HG03066 (cell line): ENCODE measurements at regions not wholly inside any gene's neighbourhood (a gene's known extent, or its start where the extent isn't known, plus 50 kb on each side); places are given as distances from the start of the nearest gene placed in this dataset.

Experiments
- ATAC-seq: cut with Tn5 transposase; IDR thresholded peaks from one replicate; pipeline ENCODE4 v1.9.1; 2021; ENCODE audit warnings: low read depth; ENCODE audit not compliant: unreplicated experiment

DNA sequence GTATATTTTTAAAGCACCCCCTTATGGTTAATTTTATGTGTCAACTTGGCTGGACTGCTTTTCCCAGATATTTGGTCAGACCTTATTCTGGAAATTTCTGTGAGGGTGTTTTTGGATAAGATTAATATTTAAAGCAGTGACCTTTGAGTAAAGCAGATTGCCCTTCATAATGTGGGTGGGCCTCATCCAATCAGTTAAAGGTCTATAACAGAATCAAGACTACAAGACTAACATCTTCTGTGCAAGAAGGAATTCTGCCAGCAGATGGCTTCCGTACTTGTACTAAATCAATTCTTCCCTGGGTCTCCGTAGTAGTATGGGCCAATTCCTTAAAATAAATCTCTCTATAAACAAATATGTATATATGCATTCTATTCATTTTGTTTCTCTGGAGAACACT lies 257.6 kb downstream of the ETNK1 start:
- no peak for ATAC-seq

DNA sequence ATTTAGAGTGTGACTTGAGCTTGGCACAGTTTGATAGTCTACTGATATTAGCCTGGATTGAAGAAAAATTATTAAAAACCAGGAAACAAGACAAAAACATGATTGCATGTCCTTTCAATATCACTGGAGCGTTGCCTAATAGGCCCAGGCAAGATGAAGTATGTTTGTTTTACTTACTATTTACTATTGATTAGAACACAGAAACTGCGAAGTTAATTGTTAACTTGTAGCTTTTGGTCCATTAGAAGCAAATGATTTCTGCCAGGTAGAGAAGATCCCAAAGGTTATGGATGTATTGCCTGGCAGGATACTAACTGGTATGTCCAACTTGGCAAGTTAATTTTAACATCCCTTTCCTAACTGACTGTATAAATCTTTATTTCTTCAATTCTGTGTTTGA lies 268.9 kb downstream of the ETNK1 start:
- ATAC-seq, result no peak

DNA sequence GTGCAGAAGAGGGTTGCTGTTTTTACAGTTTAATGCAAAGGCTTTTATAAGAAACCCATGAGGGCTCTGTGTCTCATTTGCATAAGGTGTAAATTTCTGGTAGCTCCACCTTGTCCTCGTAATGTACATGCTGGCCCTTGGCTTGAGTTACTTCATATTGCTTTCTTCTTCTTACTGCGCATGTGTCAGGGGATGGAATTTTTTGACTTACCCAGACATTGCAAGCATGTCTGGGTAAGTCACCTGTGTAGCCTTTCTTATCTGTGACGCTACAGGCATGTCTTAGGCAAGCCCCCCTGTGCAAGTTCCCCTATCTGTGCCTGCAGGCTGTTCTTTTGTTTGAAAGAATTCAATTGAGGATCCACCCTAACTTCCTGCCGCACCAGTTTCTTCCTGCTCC lies 274.2 kb downstream of the ETNK1 start:
- ATAC-seq, result no peak

DNA sequence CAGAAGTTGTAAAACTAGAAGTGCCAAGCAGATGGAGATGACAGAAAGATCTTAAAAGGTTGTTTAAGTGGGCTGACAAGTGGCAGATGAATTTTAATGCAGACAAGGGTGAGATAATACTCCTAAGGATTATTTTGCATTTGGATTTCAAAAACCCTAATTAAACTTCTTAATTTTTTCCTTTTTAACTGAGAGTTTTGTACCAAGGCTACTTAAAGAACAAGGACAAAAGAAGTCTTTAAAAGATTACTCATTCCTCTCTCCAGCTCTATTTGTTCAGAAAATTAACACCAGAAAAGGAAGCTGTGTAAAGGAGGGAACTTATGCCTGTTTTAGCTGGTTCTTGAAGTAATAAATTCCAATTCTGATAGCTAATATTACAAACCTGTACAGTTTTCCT lies 275.4 kb downstream of the ETNK1 start:
- no peak for ATAC-seq

DNA sequence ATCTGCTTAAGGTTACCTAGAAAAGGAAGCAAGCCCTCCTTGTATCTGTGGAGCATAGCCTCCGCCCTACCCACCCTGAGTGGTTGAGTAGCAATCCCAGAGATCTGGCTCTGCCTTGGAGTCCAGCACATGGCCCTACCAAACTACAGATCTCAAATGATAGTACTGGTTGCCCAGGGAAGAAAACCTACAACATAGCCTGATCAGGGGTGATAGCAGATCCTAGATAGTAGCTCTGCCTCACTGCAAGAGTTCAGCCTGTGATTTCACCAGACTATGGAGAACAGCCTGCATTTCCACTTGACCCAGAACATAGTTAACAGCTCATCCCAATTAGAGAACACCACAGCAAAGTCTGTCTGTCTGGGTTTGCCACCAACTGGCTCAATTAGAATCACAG lies 279.5 kb downstream of the ETNK1 start:
- no peak for ATAC-seq

GRCh38 chr12:22916241-22916640 lies 291.3 kb downstream of the ETNK1 start:
- no peak for ATAC-seq

DNA sequence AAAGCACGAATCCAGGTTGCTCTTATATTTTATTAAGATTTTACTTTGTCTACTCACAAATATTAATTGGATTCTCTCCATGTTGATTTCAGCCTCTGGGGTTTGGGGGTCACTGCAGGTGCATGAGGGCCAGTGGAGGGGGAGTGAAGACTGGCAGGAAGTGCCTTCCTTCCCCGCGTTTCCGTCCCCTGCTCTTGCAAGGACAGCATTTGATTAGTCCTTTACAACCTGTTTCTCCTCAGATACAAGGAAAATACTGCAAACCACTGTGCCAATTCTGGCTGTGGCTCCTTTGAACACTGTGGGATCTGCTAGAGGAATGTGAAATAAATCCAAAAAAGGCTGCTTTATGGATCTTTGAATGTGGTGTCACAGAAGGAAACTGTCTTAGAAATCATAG lies 291.8 kb downstream of the ETNK1 start:
- no peak for ATAC-seq

DNA sequence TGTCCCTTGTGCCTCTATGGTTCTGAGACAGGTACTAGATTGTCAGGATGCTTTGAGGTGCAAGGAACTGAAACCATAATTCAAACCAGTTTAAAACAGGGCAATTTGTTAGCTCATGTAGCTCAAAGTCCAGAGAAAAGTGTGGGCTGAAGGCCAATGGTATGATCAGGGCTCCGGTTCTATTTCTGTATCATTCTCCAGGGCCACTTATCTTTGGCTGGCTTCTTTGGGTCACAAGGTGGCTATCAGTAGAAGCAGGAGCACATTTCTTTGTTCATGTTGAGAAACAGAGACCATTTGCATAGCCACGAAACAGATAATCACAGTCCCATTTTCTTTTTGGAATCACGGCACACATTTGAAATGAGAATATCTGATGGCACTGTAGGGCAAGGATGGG lies 294.9 kb downstream of the ETNK1 start:
- ATAC-seq, result no peak

DNA sequence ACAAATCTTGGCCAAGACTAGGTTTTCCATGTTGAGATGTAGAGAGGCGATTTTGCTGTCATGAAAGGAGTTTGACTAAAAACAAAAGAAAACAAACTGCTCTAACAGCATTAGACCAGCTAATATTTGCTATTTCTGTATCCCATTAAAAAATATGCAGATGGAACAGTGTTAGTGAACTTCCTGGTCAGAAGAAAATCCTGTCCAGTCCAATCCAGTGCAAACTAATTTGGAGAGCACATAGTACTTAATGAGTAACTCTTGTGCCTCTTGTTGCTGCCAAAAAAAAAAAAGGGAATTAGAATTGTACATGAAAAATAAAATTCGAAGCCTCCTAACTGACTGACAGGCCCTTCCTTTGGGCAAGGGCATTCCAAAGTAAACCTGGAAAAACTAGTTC lies 298.8 kb downstream of the ETNK1 start:
- ATAC-seq, result no peak

- ATAC-seq, result no peak
Observed at GRCh38 chr12:22924391-22924790, 299.4 kb downstream of the ETNK1 start.

DNA sequence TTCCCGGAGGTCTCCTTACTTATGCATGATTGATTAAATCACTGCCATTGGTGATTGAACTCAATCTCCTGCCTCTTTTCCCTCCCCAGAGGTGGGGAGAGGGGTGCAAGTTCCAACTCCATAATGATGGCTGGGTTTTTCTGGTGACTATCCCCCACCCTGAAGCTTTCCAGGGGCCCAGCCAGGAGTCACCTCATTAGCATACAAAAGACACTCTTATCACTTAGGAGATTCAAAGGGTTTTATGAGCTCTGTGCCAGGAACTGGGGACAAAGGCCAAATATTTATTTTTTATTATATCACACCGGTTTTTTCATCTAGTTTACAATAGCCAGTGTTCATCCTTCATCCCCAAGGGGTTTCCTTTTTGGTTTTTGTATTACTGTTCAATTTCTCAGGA lies 300.7 kb downstream of the ETNK1 start:
- ATAC-seq, result no peak

DNA sequence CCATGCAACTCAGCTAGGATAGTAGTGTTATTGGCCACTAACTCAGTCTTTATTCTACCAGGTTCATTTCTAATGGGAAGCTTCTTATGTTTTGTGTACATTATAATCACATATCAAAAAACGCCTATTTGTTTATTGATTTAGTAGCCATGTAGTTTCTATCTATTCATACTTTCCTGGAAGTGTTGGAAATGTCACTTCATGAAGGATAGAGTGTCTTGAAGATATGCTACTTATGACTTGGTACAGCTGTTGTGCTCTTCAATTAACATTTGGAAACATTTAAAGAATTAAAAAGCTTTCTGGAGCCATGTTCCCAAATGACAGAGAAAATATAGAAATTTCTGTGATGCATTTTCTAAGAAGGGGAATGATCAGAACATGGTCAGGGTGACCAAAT lies 307.5 kb downstream of the ETNK1 start:
- ATAC-seq, result no peak

- ATAC-seq, result no peak
Observed at GRCh38 chr12:22935090-22935489, 310.1 kb downstream of the ETNK1 start.

DNA sequence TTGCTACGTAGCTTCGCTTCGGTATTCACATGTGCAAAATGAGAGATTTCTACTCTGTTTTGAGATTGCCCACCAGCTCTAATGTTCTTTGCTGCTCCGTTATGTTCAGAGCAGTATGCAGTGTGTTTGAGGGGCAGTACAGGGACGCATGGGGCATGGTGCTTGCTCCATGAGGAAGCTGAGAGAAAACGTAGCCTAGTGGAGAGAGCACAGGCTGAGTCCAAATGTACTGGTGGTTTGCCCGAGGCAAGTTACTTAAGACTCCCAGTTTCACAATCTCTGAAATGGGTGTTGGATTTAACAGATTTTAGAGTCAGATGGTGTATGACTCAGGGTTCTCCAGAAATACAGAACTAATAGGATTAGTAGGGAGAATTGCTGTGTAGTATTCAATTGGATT lies 310.5 kb downstream of the ETNK1 start:
- ATAC-seq, result no peak

GRCh38 chr12:22938323-22938722 lies 313.4 kb downstream of the ETNK1 start:
- ATAC-seq, result no peak

- ATAC-seq, result no peak
Observed at GRCh38 chr12:22951206-22951605, 326.2 kb downstream of the ETNK1 start.

- ATAC-seq, result no peak
Observed at GRCh38 chr12:22956690-22957089, 331.7 kb downstream of the ETNK1 start.

- ATAC-seq, result no peak
Observed at GRCh38 chr12:22967171-22967570, 342.2 kb downstream of the ETNK1 start.

- no peak for ATAC-seq
Observed at GRCh38 chr12:22969521-22969920, 344.6 kb downstream of the ETNK1 start.

GRCh38 chr12:22971247-22971646 lies 346.3 kb downstream of the ETNK1 start:
- no peak for ATAC-seq

DNA sequence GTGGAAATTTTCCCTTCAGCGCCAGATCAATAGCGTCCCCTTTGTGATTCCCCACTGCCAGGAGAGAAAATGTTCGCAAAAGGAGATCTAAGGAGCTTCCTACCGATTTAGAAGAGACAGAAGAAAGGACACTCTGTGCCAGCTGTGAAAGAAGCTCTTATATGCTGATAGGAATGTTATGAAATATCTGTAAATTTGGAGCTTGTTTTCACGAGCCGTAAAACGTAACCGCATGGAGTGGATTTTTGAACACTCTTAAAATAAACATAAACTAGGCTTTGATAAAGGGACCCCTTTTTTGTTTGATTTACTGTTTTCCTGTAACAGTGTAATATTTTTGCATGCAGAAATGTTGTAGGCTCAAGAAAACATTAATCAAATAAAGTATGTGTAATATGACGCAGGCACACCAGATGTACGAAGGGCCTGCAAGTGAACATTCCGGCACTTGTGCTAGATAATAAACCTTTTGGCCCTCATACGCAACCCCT lies 346.8 kb downstream of the ETNK1 start:
- no peak for ATAC-seq

GRCh38 chr12:22974865-22975264 lies 349.9 kb downstream of the ETNK1 start:
- ATAC-seq, result no peak

- no peak for ATAC-seq
Observed at GRCh38 chr12:22978962-22979361, 354.0 kb downstream of the ETNK1 start.
